ENCODE measurements at regions not wholly inside any gene's neighbourhood (a gene's known extent, or its start where the extent isn't known, plus 50 kb on each side); places are given as distances from the start of the nearest gene placed in this dataset.

DNA sequence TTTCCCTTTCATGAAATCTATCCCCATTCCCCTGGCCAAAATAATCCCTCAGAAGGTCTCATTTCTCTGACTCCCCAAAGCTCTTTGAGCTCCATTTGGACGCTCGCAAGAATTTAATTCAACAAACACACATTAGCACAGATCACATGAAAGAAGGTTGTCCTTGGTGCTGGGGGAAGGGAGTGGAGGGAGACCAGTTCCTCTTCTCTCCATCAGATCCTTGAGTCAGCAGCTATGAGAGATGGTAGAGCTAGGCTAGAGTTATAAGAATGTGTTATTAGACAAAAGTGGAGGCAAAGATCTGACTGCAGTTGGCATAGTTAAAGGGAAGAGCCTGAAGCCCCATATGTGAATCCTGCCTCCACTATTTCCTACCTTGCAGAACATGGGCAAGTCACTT lies 184.2 kb upstream of the CDYL start:
- TF ChIP-seq REST (IDR thresholded peaks at IDR 0.05; ENCODE audit: insufficient read depth in 1 of 2, low read depth in 2 of 2, low read length in 2 of 2) (no peak), POLR2AphosphoS5 (IDR thresholded peaks at IDR 0.05; ENCODE audit: low read depth, low read length) (no peak), TAF1 (IDR thresholded peaks at IDR 0.05; ENCODE audit: borderline replicate concordance, insufficient read depth, low read length) (no peak), SIN3A (IDR thresholded peaks at IDR 0.05; ENCODE audit: borderline replicate concordance, insufficient read depth, low read length) (no peak), FOXP2 (optimal IDR thresholded peaks at IDR 0.05; ENCODE audit: borderline replicate concordance, extremely low read depth, extremely low read length, insufficient read depth) (no peak)

All from PFSK-1 (cell line).